ENCODE measurements at regions not wholly inside any gene's neighbourhood (a gene's known extent, or its start where the extent isn't known, plus 50 kb on each side); places are given as distances from the start of the nearest gene placed in this dataset.

DNA sequence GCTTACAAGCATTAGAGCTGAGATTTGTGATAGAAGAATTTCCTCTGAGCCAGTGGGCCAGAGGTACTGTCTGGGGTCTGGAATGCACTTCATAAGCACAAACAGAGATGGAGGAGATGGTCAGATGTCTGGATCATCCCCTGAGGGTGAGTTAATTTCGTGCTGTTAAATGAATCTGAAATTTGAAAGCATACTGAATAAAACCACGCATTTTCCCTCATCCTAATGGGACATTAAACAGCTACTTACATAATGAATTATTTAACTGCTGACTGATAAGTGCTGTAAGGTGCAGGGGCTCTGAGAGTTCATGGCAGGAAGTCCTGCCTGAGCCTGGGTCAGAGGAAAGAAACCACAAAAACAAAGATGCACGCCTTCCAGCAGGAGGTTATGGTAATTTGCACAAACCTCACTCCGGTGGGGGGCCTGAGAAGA lies 136.3 kb upstream of the XYLT1 start:
- Histone ChIP-seq H3K4me3 (no peak overlapping the region), H3K4me1 (no peaks in the 10 kb centered on the region), H3K4me2 (no peak overlapping the region), H3K9me3 (no peaks in the 10 kb centered on the region; the same call in 2 of the 3 replicates), H3K27ac (no peak overlapping the region)
- no peak for TF ChIP-seq FOSL2 (IDR thresholded peaks at IDR 0.05)
- TF ChIP-seq FOSL2 (CRISPR knock-in tag; IDR thresholded peaks at IDR 0.05), result no peak
- TF ChIP-seq FOSB (CRISPR knock-in tag; IDR thresholded peaks at IDR 0.05), result no peak
- TF ChIP-seq HOXB13 (CRISPR knock-in tag; IDR thresholded peaks at IDR 0.05; ENCODE audit: low read depth), result no peak
- TF ChIP-seq HEYL (CRISPR knock-in tag; IDR thresholded peaks at IDR 0.05), result no peak
- no peak for TF ChIP-seq JUN (IDR thresholded peaks at IDR 0.05)
- TF ChIP-seq RFX5 (IDR thresholded peaks at IDR 0.05), result no peak
- TF ChIP-seq ESRRA (IDR thresholded peaks at IDR 0.05; ENCODE audit: borderline replicate concordance, low read length), result no peak
- TF ChIP-seq NFE2L2 (conservative IDR thresholded peaks at IDR 0.05; ENCODE audit: low read length), result no peak
- no peak for TF ChIP-seq POLR2A (IDR thresholded peaks at IDR 0.05; ENCODE audit: low read length)
- TF ChIP-seq BHLHE40 (IDR thresholded peaks at IDR 0.05; ENCODE audit: low read depth, low read length), result no peak
- no peak for TF ChIP-seq POLR2AphosphoS2 (conservative IDR thresholded peaks at IDR 0.05; ENCODE audit: low read length)
- no peak for TF ChIP-seq RAD21 (conservative IDR thresholded peaks at IDR 0.05 in 1 of 2, IDR thresholded peaks at IDR 0.05 in 1 of 2)
- WGBS (ENCODE audit: missing lambda C conversion rate), result under 1% methylated on average over 4 of the region's 4 CpGs
- ATAC-seq (no peak), FAIRE-seq (no peak), DNase-seq (ENCODE audit: low read depth in 1 of 2, low spot score in 1 of 2) (no peak)
- CTCF ChIA-PET, result no interaction called here
- POLR2A ChIA-PET, result no interaction called here

DNA sequence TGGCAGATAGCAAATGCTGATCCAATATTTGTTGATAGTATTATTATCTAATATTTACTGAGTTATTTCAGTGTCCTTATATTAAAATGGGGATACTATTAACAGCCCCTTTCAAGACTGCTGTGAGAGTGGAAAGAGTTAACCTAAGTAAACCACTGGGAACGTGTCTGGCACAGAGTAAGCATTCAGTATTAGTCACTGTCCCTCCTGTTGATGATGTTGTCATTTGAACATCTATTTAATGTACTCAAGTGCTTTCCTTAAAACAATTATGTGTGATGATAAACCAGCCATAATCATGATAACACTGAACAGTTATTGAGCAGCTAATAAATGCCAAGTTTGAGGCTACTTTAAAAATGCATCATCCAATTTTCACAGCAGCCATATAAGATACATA lies 135.7 kb upstream of the XYLT1 start:
- H3K27ac ChIP-seq, result no peak overlapping the region
- TF ChIP-seq ZSCAN20 (CRISPR knock-in tag; IDR thresholded peaks at IDR 0.05) (no peak), JUNB (IDR thresholded peaks at IDR 0.05) (no peak), BHLHE40 (IDR thresholded peaks at IDR 0.05; ENCODE audit: low read depth, low read length) (no peak), SMC3 (IDR thresholded peaks at IDR 0.05) (no peak), RCOR1 (IDR thresholded peaks at IDR 0.05; ENCODE audit: low read depth, low read length) (no peak), PHF8 (IDR thresholded peaks at IDR 0.05; ENCODE audit: borderline replicate concordance, low read depth) (no peak), POLR2A (IDR thresholded peaks at IDR 0.05; ENCODE audit: low read length) (no peak), NPAS2 (CRISPR knock-in tag; IDR thresholded peaks at IDR 0.05; ENCODE audit: borderline replicate concordance) (no peak), MAFK (IDR thresholded peaks at IDR 0.05; ENCODE audit: partially characterized antibody) (no peak), NFE2L2 (conservative IDR thresholded peaks at IDR 0.05; ENCODE audit: low read length) (no peak), CHD2 (IDR thresholded peaks at IDR 0.05; ENCODE audit: low read length, partially characterized antibody) (no peak), JUN (IDR thresholded peaks at IDR 0.05) (no peak), CBX2 (IDR thresholded peaks at IDR 0.05; ENCODE audit: borderline replicate concordance, low read depth) (no peak), FOSB (CRISPR knock-in tag; IDR thresholded peaks at IDR 0.05) (no peak), CBX8 (IDR thresholded peaks at IDR 0.05) (no peak), NR3C1 (IDR thresholded peaks at IDR 0.05) (no peak)
- TF ChIP-seq, protein P1, sequence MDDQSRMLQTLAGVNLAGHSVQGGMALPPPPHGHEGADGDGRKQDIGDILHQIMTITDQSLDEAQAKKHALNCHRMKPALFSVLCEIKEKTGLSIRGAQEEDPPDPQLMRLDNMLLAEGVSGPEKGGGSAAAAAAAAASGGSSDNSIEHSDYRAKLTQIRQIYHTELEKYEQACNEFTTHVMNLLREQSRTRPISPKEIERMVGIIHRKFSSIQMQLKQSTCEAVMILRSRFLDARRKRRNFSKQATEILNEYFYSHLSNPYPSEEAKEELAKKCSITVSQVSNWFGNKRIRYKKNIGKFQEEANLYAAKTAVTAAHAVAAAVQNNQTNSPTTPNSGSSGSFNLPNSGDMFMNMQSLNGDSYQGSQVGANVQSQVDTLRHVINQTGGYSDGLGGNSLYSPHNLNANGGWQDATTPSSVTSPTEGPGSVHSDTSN (IDR thresholded peaks at IDR 0.05), result no peak
- TF ChIP-seq, protein P2, sequence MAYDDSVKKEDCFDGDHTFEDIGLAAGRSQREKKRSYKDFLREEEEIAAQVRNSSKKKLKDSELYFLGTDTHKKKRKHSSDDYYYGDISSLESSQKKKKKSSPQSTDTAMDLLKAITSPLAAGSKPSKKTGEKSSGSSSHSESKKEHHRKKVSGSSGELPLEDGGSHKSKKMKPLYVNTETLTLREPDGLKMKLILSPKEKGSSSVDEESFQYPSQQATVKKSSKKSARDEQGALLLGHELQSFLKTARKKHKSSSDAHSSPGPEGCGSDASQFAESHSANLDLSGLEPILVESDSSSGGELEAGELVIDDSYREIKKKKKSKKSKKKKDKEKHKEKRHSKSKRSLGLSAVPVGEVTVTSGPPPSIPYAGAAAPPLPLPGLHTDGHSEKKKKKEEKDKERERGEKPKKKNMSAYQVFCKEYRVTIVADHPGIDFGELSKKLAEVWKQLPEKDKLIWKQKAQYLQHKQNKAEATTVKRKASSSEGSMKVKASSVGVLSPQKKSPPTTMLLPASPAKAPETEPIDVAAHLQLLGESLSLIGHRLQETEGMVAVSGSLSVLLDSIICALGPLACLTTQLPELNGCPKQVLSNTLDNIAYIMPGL (CRISPR knock-in tag; IDR thresholded peaks at IDR 0.05; ENCODE audit: borderline replicate concordance), result no peak
- CTCF ChIA-PET, result no interaction called here
- ATAC-seq, result no peak
- no peaks in the 10 kb centered on the region; the same call in 2 of the 3 replicates for H3K9me3 ChIP-seq
- no peak overlapping the region for H3K4me2 ChIP-seq
- 6% methylated on average over 1 of the region's 1 CpG for WGBS (ENCODE audit: missing lambda C conversion rate)
- POLR2A ChIA-PET, result no interaction called here
- no peak overlapping the region for H3K4me3 ChIP-seq
- H3K4me1 ChIP-seq, result no peaks in the 10 kb centered on the region
- no peak for DNase-seq (ENCODE audit: low read depth in 1 of 2, low spot score in 1 of 2)
- FAIRE-seq, result no peak
